ENCODE measurements at regions not wholly inside any gene's neighbourhood (a gene's known extent, or its start where the extent isn't known, plus 50 kb on each side); places are given as distances from the start of the nearest gene placed in this dataset.

DNA sequence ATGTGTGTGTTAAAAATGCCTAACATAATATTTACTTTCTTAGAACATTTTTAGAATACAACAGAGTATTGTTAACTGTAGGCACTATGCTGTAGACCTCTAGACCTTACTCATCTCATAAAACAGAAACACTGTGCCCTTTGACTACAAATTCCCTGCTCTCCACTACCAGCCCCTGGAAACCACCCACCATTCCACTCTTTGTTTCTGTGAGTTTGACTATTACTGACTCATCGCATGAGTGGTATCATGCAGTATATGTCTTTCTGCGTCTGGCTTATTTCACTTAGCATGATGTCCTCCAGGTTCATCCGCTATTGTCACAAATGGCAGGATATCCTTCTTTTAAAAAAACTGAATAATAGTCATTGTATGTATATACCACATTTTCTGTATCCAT is 216.7 kb upstream of the CFAP20DC start:
- Histone ChIP-seq H3K4me3 (ENCODE audit: low read depth, low read length, poor library complexity, severe bottlenecking) (no peak overlapping the region), H3K9me3 (ENCODE audit: low read depth, low read length, poor library complexity, severe bottlenecking) (no peaks in the 10 kb centered on the region), H3K4me1 (ENCODE audit: insufficient read depth, low read length, poor library complexity, severe bottlenecking) (no peaks in the 10 kb centered on the region), H3K27me3 (replicated peaks; ENCODE audit: insufficient read depth, low read depth, low read length, poor library complexity) (no peaks in the 10 kb centered on the region), H3K36me3 (ENCODE audit: insufficient read depth, low read length, poor library complexity, severe bottlenecking) (no peaks in the 10 kb centered on the region), H3K27ac (ENCODE audit: low read depth, low read length, poor library complexity, severe bottlenecking) (no peak overlapping the region)
- DNase-seq (ENCODE audit: low spot score), result no peak
- ChIA-PET POLR2A (ENCODE audit: low non-redundant PET) (no interaction called here), CTCF (no interaction called here)
- TF ChIP-seq, protein P1, sequence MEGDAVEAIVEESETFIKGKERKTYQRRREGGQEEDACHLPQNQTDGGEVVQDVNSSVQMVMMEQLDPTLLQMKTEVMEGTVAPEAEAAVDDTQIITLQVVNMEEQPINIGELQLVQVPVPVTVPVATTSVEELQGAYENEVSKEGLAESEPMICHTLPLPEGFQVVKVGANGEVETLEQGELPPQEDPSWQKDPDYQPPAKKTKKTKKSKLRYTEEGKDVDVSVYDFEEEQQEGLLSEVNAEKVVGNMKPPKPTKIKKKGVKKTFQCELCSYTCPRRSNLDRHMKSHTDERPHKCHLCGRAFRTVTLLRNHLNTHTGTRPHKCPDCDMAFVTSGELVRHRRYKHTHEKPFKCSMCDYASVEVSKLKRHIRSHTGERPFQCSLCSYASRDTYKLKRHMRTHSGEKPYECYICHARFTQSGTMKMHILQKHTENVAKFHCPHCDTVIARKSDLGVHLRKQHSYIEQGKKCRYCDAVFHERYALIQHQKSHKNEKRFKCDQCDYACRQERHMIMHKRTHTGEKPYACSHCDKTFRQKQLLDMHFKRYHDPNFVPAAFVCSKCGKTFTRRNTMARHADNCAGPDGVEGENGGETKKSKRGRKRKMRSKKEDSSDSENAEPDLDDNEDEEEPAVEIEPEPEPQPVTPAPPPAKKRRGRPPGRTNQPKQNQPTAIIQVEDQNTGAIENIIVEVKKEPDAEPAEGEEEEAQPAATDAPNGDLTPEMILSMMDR (conservative IDR thresholded peaks at IDR 0.05; ENCODE audit: low read depth, low read length), result no peak
- TF ChIP-seq EZH2 (IDR thresholded peaks at IDR 0.05; ENCODE audit: borderline replicate concordance, low read depth, low read length, poor library complexity, severe bottlenecking), result no peak
- intact Hi-C loops (cut with micrococcal nuclease; ENCODE audit: unreplicated experiment), result no loop called here
- BruUV-seq (replicated peaks), result no TSS peak

DNA sequence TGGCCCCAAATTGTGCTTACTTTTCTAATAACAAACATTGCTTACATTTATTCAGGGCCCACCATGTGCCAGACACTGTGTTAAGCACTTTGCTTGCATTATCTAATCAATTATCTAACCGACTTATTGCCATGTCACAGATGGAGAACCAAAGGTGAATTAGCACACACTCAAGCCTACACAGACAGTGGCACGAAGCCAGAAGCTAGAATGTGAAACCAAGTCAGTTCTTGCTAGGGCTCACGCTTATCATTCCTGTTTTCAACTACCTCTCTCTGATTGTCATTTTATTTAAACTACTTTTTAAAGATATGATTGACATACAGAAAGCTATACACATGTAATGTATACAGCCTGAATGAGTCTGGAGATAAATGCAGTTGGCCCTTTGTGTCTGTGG is 215.7 kb upstream of the CFAP20DC start:
- Histone ChIP-seq H3K27me3 (replicated peaks; ENCODE audit: insufficient read depth, low read depth, low read length, poor library complexity) (no peaks in the 10 kb centered on the region), H3K9me3 (ENCODE audit: low read depth, low read length, poor library complexity, severe bottlenecking) (no peaks in the 10 kb centered on the region), H3K4me3 (ENCODE audit: low read depth, low read length, poor library complexity, severe bottlenecking) (no peak overlapping the region), H3K4me1 (ENCODE audit: insufficient read depth, low read length, poor library complexity, severe bottlenecking) (no peaks in the 10 kb centered on the region), H3K36me3 (ENCODE audit: insufficient read depth, low read length, poor library complexity, severe bottlenecking) (no peaks in the 10 kb centered on the region), H3K27ac (ENCODE audit: low read depth, low read length, poor library complexity, severe bottlenecking) (no peak overlapping the region)
- no peak for TF ChIP-seq EZH2 (IDR thresholded peaks at IDR 0.05; ENCODE audit: borderline replicate concordance, low read depth, low read length, poor library complexity, severe bottlenecking)
- TF ChIP-seq, protein P1 (conservative IDR thresholded peaks at IDR 0.05; ENCODE audit: low read depth, low read length), result no peak
- no TSS peak for BruUV-seq (replicated peaks)
- ChIA-PET POLR2A (ENCODE audit: low non-redundant PET) (no interaction called here), CTCF (no interaction called here)
- intact Hi-C loops (cut with micrococcal nuclease; ENCODE audit: unreplicated experiment), result no loop called here
- DNase-seq (ENCODE audit: low spot score), result no peak

DNA sequence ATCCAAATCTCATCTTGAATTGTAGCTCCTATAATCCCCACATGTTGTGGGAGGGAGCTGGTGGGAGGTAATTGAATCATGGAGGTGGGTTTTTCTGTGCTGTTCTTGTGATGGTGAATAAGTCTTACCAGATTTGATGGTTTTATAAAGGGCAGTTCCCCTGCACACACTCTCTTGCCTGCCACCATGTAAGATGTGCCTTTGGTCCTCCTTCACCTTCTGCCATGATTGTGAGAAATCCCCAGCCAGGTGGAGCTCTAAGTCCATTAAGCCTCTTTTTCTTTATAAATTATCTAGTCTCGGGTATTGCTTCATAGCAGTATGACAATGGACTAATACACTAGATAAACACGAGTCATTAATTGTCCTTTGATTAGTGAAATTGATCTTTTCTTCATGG is 214.5 kb upstream of the CFAP20DC start:
- H3K9me3 ChIP-seq (ENCODE audit: low read depth, low read length, poor library complexity, severe bottlenecking), result no peaks in the 10 kb centered on the region
- no peak overlapping the region for H3K4me3 ChIP-seq (ENCODE audit: low read depth, low read length, poor library complexity, severe bottlenecking)
- H3K36me3 ChIP-seq (ENCODE audit: insufficient read depth, low read length, poor library complexity, severe bottlenecking), result no peaks in the 10 kb centered on the region
- no peaks in the 10 kb centered on the region for H3K4me1 ChIP-seq (ENCODE audit: insufficient read depth, low read length, poor library complexity, severe bottlenecking)
- ChIA-PET CTCF (no interaction called here), POLR2A (ENCODE audit: low non-redundant PET) (no interaction called here)
- TF ChIP-seq, protein P1 (conservative IDR thresholded peaks at IDR 0.05; ENCODE audit: low read depth, low read length), result no peak
- TF ChIP-seq EZH2 (IDR thresholded peaks at IDR 0.05; ENCODE audit: borderline replicate concordance, low read depth, low read length, poor library complexity, severe bottlenecking), result no peak
- no peak overlapping the region for H3K27ac ChIP-seq (ENCODE audit: low read depth, low read length, poor library complexity, severe bottlenecking)
- intact Hi-C loops (cut with micrococcal nuclease; ENCODE audit: unreplicated experiment), result no loop called here
- DNase-seq (ENCODE audit: low spot score), result no peak
- no peaks in the 10 kb centered on the region for H3K27me3 ChIP-seq (replicated peaks; ENCODE audit: insufficient read depth, low read depth, low read length, poor library complexity)
- no TSS peak for BruUV-seq (replicated peaks)
